Fibroblast of skin of abdomen (primary cell): ENCODE measurements at regions not wholly inside any gene's neighbourhood (a gene's known extent, or its start where the extent isn't known, plus 50 kb on each side); places are given as distances from the start of the nearest gene placed in this dataset.

Experiments
- DNase-seq: peaks from one replicate; pipeline ENCODE4 v3.0.0-alpha.2; 2013

DNA sequence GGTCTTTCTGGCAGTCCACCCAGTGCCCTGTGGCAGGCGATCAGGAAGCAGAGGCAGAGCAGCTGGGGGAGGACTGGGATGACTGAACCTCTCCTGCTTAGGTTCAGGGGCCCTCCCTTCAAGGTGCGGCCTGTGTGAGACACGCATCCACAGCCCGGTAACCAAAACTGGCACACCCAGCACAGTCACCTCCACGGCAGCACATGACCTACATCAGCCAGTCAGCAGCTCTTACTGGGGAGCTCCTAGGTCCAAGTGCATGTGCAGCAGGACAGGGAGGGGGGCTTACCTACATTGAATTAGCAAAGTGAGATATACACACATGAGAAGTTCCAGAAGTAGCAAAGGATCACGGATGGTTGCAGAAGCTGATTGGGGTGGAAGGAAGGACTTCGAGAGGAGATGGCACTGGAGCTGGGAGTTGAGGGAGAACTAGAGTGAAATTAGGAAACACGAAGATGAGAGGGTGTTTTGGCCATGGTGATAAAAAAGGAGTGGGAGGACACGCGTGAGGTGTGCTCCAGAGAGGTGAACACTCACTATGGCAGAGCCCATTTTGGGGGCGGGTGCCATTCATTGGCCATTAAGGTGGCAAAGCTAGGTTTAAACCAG lies 51.4 kb upstream of the IRF2BP2 start:
- no peak for DNase-seq

- DNase-seq: no peak
These were observed 50.7 kb upstream of the IRF2BP2 start for GRCh38 chr1:234660536-234661316.
